Sigmoid colon (tissue), 4 donors: ENCODE measurements at regions not wholly inside any gene's neighbourhood (a gene's known extent, or its start where the extent isn't known, plus 50 kb on each side); places are given as distances from the start of the nearest gene placed in this dataset.

Experiments used
- CTCF ChIP-seq, 4 experiments: fragments of 450-650 bp in 3 of 4; fragments of 200-600 bp in 1 of 4; IDR thresholded peaks; one replicate each; pipeline ENCODE4 v1.5.1; 2016 to 2019; ENCODE audit warnings: antibody characterized with exemption in 4 of 4, mild to moderate bottlenecking in 3 of 4, moderate library complexity in 2 of 4
- EP300 ChIP-seq, 4 donors: sonication (generic); formaldehyde crosslinking; IDR thresholded peaks; one replicate each; pipeline ENCODE4 v1.6.1; 2017; ENCODE audit warnings: antibody characterized with exemption in 4 of 4
- POLR2AphosphoS5 ChIP-seq, 4 donors: sonication (generic); formaldehyde crosslinking; IDR thresholded peaks; one replicate each; pipeline ENCODE4 v1.6.1; 2017; ENCODE audit warnings: antibody characterized with exemption in 4 of 4

GRCh38 chr10:106338486-106338885, 826.0 kb downstream of the SORCS1 start:
- TF ChIP-seq CTCF (IDR thresholded peaks at IDR 0.05), result no peak
- no peak for TF ChIP-seq EP300 (IDR thresholded peaks at IDR 0.05)
- TF ChIP-seq POLR2AphosphoS5 (IDR thresholded peaks at IDR 0.05), result no peak
